ENCODE measurements at regions not wholly inside any gene's neighbourhood (a gene's known extent, or its start where the extent isn't known, plus 50 kb on each side); places are given as distances from the start of the nearest gene placed in this dataset.
"Not testable (repeated sequence)": the region's sequence is repeated elsewhere in the genome, so short reads cannot be mapped to it uniquely, and the experiment has no call there.

DNA sequence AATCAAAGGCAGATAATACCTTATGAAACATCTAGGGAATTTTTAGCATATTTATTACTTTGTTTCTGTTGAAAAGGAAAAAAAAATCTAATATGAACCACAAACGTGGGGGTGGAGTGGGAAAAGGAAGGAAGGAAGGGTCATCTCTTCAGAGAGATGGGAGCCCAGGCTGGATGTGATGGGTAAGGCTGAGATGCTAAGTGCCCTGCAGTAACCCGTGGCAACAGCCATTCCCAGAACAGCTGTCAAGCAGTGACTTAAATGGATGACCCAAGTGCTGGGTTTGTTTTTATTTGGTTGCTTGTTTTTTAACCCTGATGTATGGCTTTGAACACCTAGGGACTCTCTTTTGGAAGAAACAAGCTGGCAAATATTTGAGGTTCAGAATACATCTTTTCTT is 50.7 kb upstream of the KLF7 start:
- no peak for DNase-seq

DNA sequence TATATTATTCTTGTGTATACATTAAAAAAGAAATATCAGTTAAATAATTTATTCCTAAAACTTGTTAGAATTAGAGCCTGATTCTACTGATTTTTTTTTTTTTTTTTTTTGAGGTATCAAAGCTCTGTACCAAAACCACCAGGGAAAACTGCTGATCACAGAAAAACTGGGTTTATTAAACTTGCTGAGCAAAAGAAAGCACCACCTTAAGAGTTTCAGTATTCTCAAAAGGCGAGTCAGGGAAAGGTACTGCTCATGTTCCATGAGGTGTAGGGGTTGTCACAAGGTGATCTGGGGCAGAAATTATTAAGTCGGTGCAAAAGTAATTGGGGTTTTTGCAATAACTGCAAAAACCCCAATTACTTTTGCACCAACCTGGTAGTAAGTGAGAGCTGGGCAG is 51.7 kb upstream of the KLF7 start:
- DNase-seq, result no peak

GRCh38 chr2:207219081-207219630 is 53.4 kb upstream of the KLF7 start:
- no peak for DNase-seq

- DNase-seq, result no peak
These were observed 54.1 kb upstream of the KLF7 start for GRCh38 chr2:207219676-207220501.

DNA sequence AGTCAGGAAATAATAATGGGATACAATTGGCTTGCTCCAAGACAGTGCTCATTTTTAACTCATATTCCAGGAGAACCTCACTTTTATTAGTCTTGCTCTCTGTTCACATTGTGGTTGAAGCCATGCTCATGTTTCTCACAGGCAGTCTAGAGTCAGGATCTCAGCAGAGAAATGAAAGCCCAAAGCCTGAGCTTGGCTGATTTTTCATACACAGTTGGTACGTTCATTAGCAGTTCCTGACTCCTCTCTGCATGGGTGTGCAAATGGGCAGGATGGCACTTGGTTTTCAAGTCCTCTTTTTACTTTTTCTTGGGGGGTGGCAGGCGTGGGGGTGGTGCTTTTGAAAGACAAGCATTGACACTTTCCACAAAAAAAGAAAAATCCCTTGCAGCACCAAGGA is 56.0 kb upstream of the KLF7 start:
- no peak for DNase-seq

- no peak for DNase-seq
These were observed 57.3 kb upstream of the KLF7 start for GRCh38 chr2:207223051-207223450.

- DNase-seq, result no peak
These were observed 58.6 kb upstream of the KLF7 start for GRCh38 chr2:207224381-207224780.

DNA sequence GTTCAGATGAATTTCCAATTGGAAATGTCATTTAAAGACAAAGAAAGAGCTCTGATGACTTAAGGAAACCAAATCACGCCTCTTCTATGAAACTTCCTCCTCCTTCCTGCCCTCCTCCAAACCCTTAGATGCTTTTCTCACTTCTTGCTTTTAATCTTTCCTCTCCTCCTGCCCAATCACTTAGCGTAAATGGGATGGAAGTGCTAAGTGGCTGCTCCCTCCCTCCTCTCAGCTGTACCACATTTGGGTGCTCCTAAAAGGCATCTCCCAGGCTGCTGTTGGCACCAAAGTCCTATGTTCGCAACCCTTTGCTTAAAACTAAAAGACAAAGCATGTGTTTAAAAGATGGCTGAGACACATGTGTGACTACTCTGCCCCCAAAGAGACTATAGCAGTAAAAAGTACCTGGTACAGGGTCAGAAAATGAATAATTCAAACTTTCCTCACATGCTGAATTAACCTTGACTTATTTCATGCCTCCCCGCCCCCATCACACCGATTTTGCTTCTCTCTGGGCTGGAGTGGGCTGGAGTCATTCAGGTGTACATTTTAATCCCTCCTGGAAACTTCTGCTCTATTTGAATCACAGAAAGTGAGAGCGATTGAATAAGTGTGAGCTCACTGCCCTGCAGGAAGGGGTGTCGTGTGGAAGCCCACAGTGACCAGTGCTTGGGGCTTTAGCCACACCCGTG is 59.2 kb upstream of the KLF7 start:
- no peak for DNase-seq

DNA sequence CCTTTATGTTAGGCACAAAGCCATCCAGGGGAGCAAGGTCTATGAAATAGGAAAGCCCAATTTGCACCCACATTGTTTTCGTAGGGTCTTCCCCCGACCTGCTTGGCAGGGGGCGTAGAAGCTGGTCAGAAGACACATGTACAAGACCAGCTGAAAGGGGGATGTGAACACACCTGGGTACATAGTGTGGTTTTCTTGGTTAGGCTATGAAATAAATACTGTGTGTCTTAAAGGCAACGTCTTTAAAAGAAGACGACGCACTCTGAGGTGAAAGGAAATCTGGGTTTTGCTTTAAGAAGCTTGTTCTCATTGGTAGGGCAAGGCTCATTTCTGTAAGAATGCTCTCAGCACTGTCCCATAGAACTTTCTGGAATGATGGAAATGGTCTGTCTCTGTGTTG is 60.0 kb upstream of the KLF7 start:
- DNase-seq, result no peak

DNA sequence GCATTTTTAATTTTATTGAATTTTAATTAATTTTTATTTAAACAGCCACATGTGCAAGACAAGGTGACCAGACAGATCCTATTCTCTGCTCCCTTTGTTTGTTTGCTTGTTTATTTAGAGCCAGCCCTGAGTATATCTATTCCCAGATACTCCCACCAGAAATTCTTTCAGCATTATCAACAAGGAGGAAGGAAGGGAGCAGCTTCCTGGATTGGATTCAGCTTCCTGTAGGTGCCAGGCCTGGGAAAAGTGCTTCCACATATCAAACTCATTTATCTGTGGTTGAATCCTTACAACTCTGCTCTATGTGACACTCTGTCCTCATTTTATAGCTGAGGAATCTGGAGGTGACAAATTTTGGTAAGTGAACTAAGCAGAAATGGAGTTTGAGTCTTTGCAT is 60.5 kb upstream of the KLF7 start:
- no peak for DNase-seq

- no peak for DNase-seq
These were observed 60.9 kb upstream of the KLF7 start for GRCh38 chr2:207226671-207227061.

- DNase-seq, result no peak
These were observed 61.5 kb upstream of the KLF7 start for GRCh38 chr2:207227062-207227748.

GRCh38 chr2:207227749-207228145 is 62.0 kb upstream of the KLF7 start:
- no peak for DNase-seq

- DNase-seq, result no peak
These were observed 62.7 kb upstream of the KLF7 start for GRCh38 chr2:207228402-207228801.

DNA sequence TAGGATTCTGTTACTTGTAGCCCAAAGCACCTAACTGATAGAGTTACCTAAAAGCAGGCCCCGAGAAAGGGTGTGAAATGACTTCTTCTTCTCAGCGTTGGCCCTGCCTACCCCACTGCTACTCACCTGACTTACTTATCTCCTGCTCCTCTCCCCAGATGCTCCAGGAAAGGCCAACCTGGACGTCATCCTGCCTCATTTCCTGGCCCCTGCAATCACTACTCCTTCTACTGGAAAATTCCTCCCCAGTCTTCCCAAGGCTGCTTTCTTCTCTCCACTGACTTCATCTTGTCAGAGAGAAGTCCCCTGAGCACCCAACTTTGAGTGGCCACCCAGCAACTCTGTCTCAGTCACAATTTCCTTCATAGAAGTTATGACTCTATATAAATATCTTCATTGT is 63.4 kb upstream of the KLF7 start:
- DNase-seq, result no peak

DNA sequence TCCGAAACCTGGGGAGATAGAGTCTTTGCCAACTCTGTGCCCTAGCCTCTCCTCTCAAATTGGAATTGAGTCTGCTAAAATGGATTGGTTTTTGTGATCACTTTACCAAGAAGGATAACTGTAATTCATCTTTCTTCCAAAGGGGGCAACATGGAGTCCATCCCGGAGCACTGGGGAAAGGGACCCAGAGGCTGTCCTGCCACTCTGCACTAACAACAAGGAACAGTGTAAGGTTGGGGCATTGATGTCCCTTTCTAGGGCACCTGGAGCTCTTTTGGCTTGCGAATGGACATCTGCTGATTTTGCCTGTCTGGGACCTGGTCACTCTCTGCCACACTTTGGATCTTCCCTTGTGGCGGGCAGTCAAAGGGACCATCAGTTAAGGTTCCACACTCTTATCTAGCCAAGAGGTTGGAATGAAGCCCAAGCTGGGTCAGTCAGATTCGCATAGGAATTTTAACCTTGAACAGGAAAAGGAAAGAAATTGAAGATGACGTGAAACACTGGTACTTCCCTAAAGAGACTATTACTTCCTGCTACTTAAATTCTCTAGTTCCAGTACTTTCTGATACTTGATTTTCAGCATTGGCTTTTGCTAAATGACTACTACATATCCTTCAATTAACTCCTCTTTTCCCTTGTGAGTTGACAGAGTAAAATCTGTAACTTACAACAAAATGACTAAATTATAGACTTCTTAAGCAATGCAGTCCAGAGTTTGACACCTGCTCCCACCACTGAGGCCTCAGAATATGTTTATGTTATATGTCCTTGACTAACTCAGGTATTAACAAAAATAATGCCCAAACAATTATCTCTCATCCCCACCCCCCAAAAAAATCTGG is 64.7 kb upstream of the KLF7 start:
- DNase-seq, result no peak

DNA sequence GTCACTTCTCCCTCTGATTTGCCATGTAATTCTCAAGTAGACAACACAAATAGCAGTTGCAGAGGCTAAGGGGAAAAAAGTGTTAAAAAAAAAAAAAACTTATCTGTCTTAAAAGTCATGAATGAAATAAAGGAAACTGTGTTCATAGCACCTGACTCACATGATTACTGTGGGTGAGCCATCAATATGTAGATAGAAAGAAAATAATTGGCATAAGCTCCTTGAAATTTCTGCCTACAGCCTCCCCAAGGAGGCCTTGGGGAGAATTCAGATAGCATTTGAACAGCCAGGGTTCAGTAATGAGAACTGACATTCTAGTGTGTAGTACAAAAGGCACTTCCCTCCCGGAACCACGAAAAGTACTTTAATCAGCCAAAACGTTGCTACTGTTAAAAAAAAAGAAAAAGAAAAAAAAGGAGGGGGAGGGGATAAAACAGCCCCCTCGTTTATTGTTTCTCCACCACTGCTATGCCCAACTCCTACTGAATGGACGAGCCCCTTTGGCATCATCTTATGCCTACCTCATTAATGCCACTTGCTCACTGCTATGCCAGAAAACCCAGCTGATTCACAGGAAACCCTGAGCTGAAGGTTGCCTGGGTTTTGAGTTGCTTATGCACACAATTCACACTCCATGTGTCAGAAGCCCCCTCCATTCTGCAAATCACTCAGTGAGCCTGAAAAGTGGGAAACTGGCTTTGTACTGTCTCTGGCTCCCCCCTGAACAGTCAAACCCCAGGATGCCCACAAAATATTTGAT is 65.5 kb upstream of the KLF7 start:
- no peak for DNase-seq

DNA sequence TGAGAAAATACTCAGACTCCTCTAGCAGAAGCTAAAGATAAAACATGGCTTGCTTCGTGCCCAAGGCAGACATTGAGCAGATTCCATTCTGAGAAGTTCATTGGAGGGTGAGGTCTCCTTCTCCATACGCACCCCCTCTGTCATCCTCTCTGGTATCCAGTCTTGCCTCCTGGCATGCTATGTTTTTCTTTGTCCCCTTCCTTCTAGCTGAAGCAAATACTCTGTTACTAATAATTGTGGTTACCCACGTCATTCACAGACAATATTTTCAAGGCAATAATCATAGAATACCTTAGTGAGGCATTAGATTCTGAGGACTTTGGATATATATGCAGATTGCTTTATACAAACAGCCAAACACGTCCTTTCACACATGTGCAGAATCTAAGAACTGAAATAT is 66.2 kb upstream of the KLF7 start:
- DNase-seq, result no peak

- not testable (repeated sequence) for DNase-seq
These were observed 67.4 kb upstream of the KLF7 start for GRCh38 chr2:207233141-207233540.

DNA sequence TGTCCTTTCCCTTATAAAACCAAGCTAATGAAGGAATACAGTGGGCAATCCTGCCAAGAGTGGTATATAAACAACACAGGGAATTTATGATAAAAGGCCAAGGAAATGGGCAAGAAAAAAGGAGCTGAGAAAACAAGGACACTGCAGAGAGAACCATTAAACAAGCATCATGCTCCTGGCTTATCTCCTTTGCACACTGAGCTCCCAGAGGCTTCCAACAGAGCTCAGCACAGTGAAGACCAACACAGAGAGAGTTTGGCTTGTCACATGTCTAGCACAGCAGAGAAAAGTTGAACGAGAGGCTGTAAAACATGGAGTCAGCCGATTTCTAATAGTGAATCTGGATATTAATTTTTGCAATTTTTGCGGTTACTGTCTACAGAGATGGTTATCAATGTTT is 68.0 kb upstream of the KLF7 start:
- DNase-seq, result no peak

DNA sequence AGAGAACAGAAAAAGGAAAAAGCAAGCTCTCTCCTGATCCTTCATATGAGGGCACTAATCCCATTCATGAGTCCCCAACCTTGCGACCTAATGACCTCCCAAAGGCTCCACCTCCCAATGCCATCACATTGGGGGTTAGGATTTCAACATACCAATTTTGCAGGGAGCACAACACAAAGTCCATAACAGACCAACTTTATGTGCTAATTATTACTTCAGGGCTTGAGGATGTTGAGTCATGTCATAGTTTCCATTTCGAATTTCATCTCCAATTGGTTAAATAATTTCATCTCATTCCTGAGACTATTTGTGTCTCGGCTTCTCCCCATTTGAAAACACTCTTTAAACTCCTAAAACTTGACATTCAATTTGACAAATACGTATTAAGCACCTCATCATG is 69.9 kb upstream of the KLF7 start:
- DNase-seq, result no peak
